B cell (primary cell): ENCODE measurements at regions not wholly inside any gene's neighbourhood (a gene's known extent, or its start where the extent isn't known, plus 50 kb on each side); places are given as distances from the start of the nearest gene placed in this dataset.

Experiments
- ATAC-seq: fragments of 200-7000 bp; cut with Tn5 transposase; one replicate; pipeline ENCODE4 v1.10.0; 2021; ENCODE audit warnings: low read depth, mild to moderate bottlenecking, moderate number of reproducible peaks, moderate library complexity
- CTCF ChIA-PET: fragments of 350-600 bp; sonication (Branson Sonifier 250); formaldehyde crosslinking; loops from one replicate; lab custom pipeline; 2021; ENCODE audit warnings: antibody characterized with exemption, inconsistent platforms; lab: Charles Lee
- POLR2A ChIA-PET: fragments of 350-600 bp; sonication (Branson Sonifier 250); formaldehyde crosslinking; loops from one replicate; lab custom pipeline; 2021; ENCODE audit warnings: antibody characterized with exemption; lab: Charles Lee
- DNase-seq: peaks from one replicate; pipeline ENCODE4 v3.0.0; 2013
- H2AFZ ChIP-seq: 2 replicates; pipeline ENCODE4 v1.6.1; 2012; ENCODE audit warnings: mild to moderate bottlenecking, low read depth, low read length; ENCODE audit not compliant: insufficient read depth, poor library complexity, severe bottlenecking
- H3K27ac ChIP-seq, 2 donors: 1 replicate in 1 of 2; 2 replicates in 1 of 2; pipeline ENCODE4 v1.5.1; 2012 to 2013; ENCODE audit warnings: low read length in 2 of 2, mild to moderate bottlenecking in 2 of 2, moderate library complexity in 1 of 2
- H3K27me3 ChIP-seq, 4 experiments: fragments of 200-600 bp in 1 of 4; sonication (generic) in 1 of 4; replicated peaks in 1 of 4; 1 replicate in 2 of 4; 2 replicates in 2 of 4; pipeline versions ENCODE4 v1.6.1 to v1.7.0; 2013 to 2016; ENCODE audit warnings: low read length in 3 of 4, mild to moderate bottlenecking in 2 of 4, mixed read lengths in 1 of 4, moderate library complexity in 1 of 4; ENCODE audit not compliant: insufficient read depth in 4 of 4, control insufficient read depth in 3 of 4; ENCODE audit errors: control extremely low read depth in 1 of 4
- H3K36me3 ChIP-seq, 2 experiments: replicated peaks in 1 of 2; 1 replicate in 1 of 2; 2 replicates in 1 of 2; pipeline versions ENCODE4 v1.6.1 to v1.7.1; 2013; ENCODE audit warnings: low read length in 1 of 2; ENCODE audit not compliant: insufficient read depth in 2 of 2, control insufficient read depth in 1 of 2; ENCODE audit errors: control extremely low read depth in 1 of 2, extremely low read depth in 1 of 2
- H3K4me1 ChIP-seq, 2 donors: fragments of 200-600 bp in 1 of 2; sonication (generic) in 1 of 2; 1 replicate in 1 of 2; 2 replicates in 1 of 2; pipeline versions ENCODE4 v1.5.1 to v1.6.1; 2013 to 2017; ENCODE audit warnings: low read length in 2 of 2; ENCODE audit not compliant: control insufficient read depth in 2 of 2, insufficient read depth in 2 of 2
- H3K4me2 ChIP-seq: replicated peaks from 2 replicates; pipeline ENCODE3; 2012; ENCODE audit warnings: mild to moderate bottlenecking, low read depth, low read length; ENCODE audit not compliant: poor library complexity, severe bottlenecking
- H3K4me3 ChIP-seq, 5 experiments: fragments of 200-600 bp in 1 of 5; sonication (generic) in 1 of 5; 1 replicate in 3 of 5; 2 replicates in 2 of 5; pipeline versions ENCODE4 v1.5.1 to v1.7.0; 2011 to 2016; ENCODE audit warnings: low read length in 4 of 5, mild to moderate bottlenecking in 4 of 5, low read depth in 2 of 5, control low read depth in 1 of 5, moderate library complexity in 1 of 5; ENCODE audit not compliant: insufficient read depth in 1 of 5; ENCODE audit errors: control extremely low read depth in 1 of 5, extremely low read depth in 1 of 5
- H3K79me2 ChIP-seq: fragments of 200-600 bp; sonication (generic); one replicate; pipeline ENCODE4 v1.6.0; 2016; ENCODE audit warnings: low read length; ENCODE audit not compliant: control insufficient read depth, insufficient read depth
- H3K9ac ChIP-seq: fragments of 200-600 bp; sonication (generic); 2 replicates; pipeline ENCODE4 v1.6.1; 2017; ENCODE audit warnings: mild to moderate bottlenecking, low read length, moderate library complexity
- H3K9me3 ChIP-seq, 3 donors: one replicate each; pipeline versions ENCODE4 v1.6.1 to v1.7.1; 2013; ENCODE audit warnings: low read length in 2 of 3; ENCODE audit not compliant: control insufficient read depth in 2 of 3, insufficient read depth in 1 of 3; ENCODE audit errors: control extremely low read depth in 1 of 3
- H4K20me1 ChIP-seq: 2 replicates; pipeline ENCODE4 v1.6.0; 2012; ENCODE audit warnings: mild to moderate bottlenecking, low read length; ENCODE audit not compliant: insufficient read depth, control insufficient read depth, poor library complexity, severe bottlenecking
- H3K27ac Mint-ChIP-seq: one replicate; pipeline ENCODE4 v1.8.0; 2021; ENCODE audit warnings: mixed read lengths
- H3K27me3 Mint-ChIP-seq: one replicate; pipeline ENCODE4 v1.8.0; 2021; ENCODE audit warnings: mixed read lengths
- H3K4me1 Mint-ChIP-seq: one replicate; pipeline ENCODE4 v1.8.0; 2021; ENCODE audit warnings: mixed read lengths
- H3K4me3 Mint-ChIP-seq: one replicate; pipeline ENCODE4 v1.8.0; 2021; ENCODE audit warnings: mixed read lengths
- H3K9me3 Mint-ChIP-seq: one replicate; pipeline ENCODE4 v1.8.0; 2022; ENCODE audit warnings: mixed read lengths; ENCODE audit not compliant: insufficient read depth
- EZH2 ChIP-seq: IDR thresholded peaks from 2 replicates; pipeline ENCODE4 v1.6.1; 2012; ENCODE audit warnings: borderline replicate concordance, low read depth, mild to moderate bottlenecking, moderate library complexity, low read length; ENCODE audit not compliant: insufficient read depth, poor library complexity, severe bottlenecking
- WGBS: methylation state at CpG from one replicate; pipeline ENCODE4 v1.1.5; 2013; ENCODE audit warnings: missing lambda C conversion rate; ENCODE audit not compliant: insufficient coverage; 5-methylcytosine and 5-hydroxymethylcytosine counted together
- intact Hi-C: fragments of 100-400 bp; cut with micrococcal nuclease; formaldehyde crosslinking; loops from one replicate; pipeline ENCODE4 v1.10.0; 2022
- TF ChIP-seq, protein P1 (sequence below): fragments of 200-600 bp; IDR thresholded peaks from one replicate; pipeline ENCODE4 v1.8.0; 2022; ENCODE audit warnings: antibody characterized with exemption, mild to moderate bottlenecking

DNA sequence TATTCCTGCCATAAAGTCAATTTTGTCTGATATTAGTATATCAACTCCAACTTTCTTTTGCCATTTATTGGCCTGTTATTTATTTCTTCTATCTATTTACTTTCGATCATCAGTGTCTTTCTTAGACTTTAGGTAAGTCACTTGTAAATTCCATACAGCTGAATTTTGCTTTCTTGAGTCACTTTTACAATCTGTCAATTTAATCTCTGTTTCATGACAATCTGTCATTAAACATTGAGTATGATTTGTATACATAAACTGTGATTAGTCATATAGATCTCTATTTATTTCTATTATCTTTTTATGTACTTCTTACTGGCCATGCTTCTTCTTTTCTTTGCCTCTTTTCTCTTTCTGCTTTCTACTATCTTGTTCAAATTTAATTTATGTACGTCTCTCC is 160.1 kb downstream of the TMA16 start:
- H3K36me3 ChIP-seq, result no peaks in the 10 kb centered on the region
- H3K27me3 ChIP-seq, result no peaks in the 10 kb centered on the region
- no peak overlapping the region for H2AFZ ChIP-seq
- WGBS, result no CpG with 5 or more reads among the region's 2 CpGs
- ChIA-PET POLR2A (no interaction called here), CTCF (no interaction called here)
- no peaks in the 10 kb centered on the region for H4K20me1 ChIP-seq
- no peak overlapping the region for H3K4me2 ChIP-seq
- Mint-ChIP-seq H3K4me3 (no peak overlapping the region), H3K4me1 (peaks cover 21% of the 10 kb centered on the region), H3K27ac (no peak overlapping the region), H3K27me3 (no peaks in the 10 kb centered on the region), H3K9me3 (peaks cover 2% of the 10 kb centered on the region)
- intact Hi-C loops, result no loop called here
- H3K27ac ChIP-seq, result no peak overlapping the region
- no peak overlapping the region for H3K9ac ChIP-seq
- ATAC-seq (no peak), DNase-seq (no peak)
- peaks cover 0 to 5% (median 1%) of the 10 kb centered on the region in 3 donors for H3K9me3 ChIP-seq
- H3K4me1 ChIP-seq, result no peaks in the 10 kb centered on the region
- peaks cover 1% of the 10 kb centered on the region for H3K79me2 ChIP-seq
- TF ChIP-seq, protein P1, sequence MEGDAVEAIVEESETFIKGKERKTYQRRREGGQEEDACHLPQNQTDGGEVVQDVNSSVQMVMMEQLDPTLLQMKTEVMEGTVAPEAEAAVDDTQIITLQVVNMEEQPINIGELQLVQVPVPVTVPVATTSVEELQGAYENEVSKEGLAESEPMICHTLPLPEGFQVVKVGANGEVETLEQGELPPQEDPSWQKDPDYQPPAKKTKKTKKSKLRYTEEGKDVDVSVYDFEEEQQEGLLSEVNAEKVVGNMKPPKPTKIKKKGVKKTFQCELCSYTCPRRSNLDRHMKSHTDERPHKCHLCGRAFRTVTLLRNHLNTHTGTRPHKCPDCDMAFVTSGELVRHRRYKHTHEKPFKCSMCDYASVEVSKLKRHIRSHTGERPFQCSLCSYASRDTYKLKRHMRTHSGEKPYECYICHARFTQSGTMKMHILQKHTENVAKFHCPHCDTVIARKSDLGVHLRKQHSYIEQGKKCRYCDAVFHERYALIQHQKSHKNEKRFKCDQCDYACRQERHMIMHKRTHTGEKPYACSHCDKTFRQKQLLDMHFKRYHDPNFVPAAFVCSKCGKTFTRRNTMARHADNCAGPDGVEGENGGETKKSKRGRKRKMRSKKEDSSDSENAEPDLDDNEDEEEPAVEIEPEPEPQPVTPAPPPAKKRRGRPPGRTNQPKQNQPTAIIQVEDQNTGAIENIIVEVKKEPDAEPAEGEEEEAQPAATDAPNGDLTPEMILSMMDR, result no peak
- no peak for TF ChIP-seq EZH2
- H3K4me3 ChIP-seq, result no peak overlapping the region

GRCh38 chr4:163660636-163661035 is 166.1 kb downstream of the TMA16 start:
- Histone ChIP-seq H3K4me3 (peak overlapping the region in 1 of 5 experiments; percentile 8), H3K27ac (peak overlapping the region in 1 of 2 donors; percentile 94), H3K27me3 (no peaks in the 10 kb centered on the region), H2AFZ (peak overlapping the region; percentile 52), H3K79me2 (peaks cover 31% of the 10 kb centered on the region), H4K20me1 (no peaks in the 10 kb centered on the region), H3K4me2 (no peak overlapping the region), H3K9ac (no peak overlapping the region), H3K36me3 (no peaks in the 10 kb centered on the region), H3K9me3 (peaks cover 0 to 4% (median 0%) of the 10 kb centered on the region in 3 donors), H3K4me1 (peaks cover 42 to 46% of the 10 kb centered on the region in 2 donors)
- intact Hi-C loops, result loop anchor here (5.0 kb wide), 1 partner anchor 493 kb away; the partner anchor contains the start of gene NAF1
- 100% methylated on average over 1 of the region's 1 CpG for WGBS
- peak overlapping the region; percentile 76 for H3K27ac Mint-ChIP-seq
- H3K9me3 Mint-ChIP-seq, result no peaks in the 10 kb centered on the region
- H3K4me1 Mint-ChIP-seq, result peaks cover 72% of the 10 kb centered on the region
- CTCF ChIA-PET, result interaction anchor here (1.0 to 1.5 kb wide), 4 partner anchors 20 to 111 kb away, joined by 3 to 4 read pairs (median 3); no protein-coding TSS in a partner anchor
- ATAC-seq, result no peak
- DNase-seq, result no peak
- H3K27me3 Mint-ChIP-seq, result no peaks in the 10 kb centered on the region
- POLR2A ChIA-PET, result no interaction called here
- H3K4me3 Mint-ChIP-seq, result no peak overlapping the region
- TF ChIP-seq EZH2, result no peak
- TF ChIP-seq, protein P1, result no peak
